ENCODE measurements at regions not wholly inside any gene's neighbourhood (a gene's known extent, or its start where the extent isn't known, plus 50 kb on each side); places are given as distances from the start of the nearest gene placed in this dataset.

DNA sequence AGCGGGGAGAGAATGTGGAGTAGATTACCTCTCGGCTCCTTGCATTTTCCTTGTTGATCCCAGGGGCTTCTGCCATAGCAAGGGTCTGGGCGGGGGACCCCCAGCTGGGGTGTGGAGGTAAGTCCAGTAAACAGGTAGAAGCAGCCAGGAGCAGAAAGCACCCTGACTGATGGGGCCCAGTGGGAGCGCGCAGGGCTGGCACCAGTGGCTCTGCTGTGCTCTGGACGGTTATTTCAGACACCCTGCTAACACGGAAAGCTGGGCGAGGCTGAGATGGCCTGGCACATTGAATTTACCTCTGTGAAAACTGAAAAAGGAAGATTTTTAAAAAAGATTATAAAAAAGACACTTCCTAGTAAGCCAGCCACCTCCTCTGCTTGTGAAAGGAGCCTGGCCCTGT is 88.4 kb upstream of the CALM2 start:
- H3K36me3 ChIP-seq (ENCODE audit: control insufficient read depth, insufficient read depth, low read length), result no peaks in the 10 kb centered on the region
- BruUV-seq (replicated peaks), result no TSS peak
- no peak overlapping the region for H3K4me3 ChIP-seq (ENCODE audit: insufficient read depth, low read depth, low read length)
- H4K91ac ChIP-seq (ENCODE audit: insufficient read depth, low read depth, low read length), result no peak overlapping the region
- no peak for DNase-seq
- no peak overlapping the region for H3K4ac ChIP-seq (ENCODE audit: low read depth, low read length)
- no peak overlapping the region for H2BK5ac ChIP-seq (ENCODE audit: low read depth, low read length, poor library complexity, severe bottlenecking)
- POLR2A ChIA-PET (ENCODE audit: unreplicated experiment), result no interaction called here
- no peak overlapping the region for H3K56ac ChIP-seq (ENCODE audit: extremely low read depth, insufficient read depth, low read length)
- no peaks in the 10 kb centered on the region for H3K27me3 ChIP-seq (ENCODE audit: control insufficient read depth, insufficient read depth, low read length)
- H4K5ac ChIP-seq (ENCODE audit: low read depth, low read length), result no peak overlapping the region
- peaks cover 0 to 8% of the 10 kb centered on the region in 2 experiments; a peak in 2 of 4 replicates for H3K79me1 ChIP-seq (ENCODE audit: low read depth in 1 of 2, low read length in 2 of 2)
- H2BK15ac ChIP-seq (ENCODE audit: low read depth, low read length), result no peak overlapping the region
- no peak overlapping the region for H2AK5ac ChIP-seq (ENCODE audit: low read depth, low read length)
- H3K9me1 ChIP-seq (ENCODE audit: insufficient read depth, low read length), result peaks cover 10% of the 10 kb centered on the region; the same call in 1 of the 2 replicates
- H3K4me2 ChIP-seq (ENCODE audit: low read depth, low read length), result no peak overlapping the region
- in situ Hi-C loops (cut with MboI; ENCODE audit: low sequenced_read_pairs), result no loop called here
- no peaks in the 10 kb centered on the region for H4K20me1 ChIP-seq (ENCODE audit: insufficient read depth, low read length)
- TF ChIP-seq MAZ (IDR thresholded peaks at IDR 0.05; ENCODE audit: borderline replicate concordance, low read depth, low read length) (no peak), NFE2L2 (IDR thresholded peaks at IDR 0.05; ENCODE audit: low read depth, low read length) (no peak), CHD1 (IDR thresholded peaks at IDR 0.05; ENCODE audit: low read depth, low read length) (no peak), CEBPB (IDR thresholded peaks at IDR 0.05; ENCODE audit: low read depth, low read length) (no peak)
- TF ChIP-seq, protein P1, sequence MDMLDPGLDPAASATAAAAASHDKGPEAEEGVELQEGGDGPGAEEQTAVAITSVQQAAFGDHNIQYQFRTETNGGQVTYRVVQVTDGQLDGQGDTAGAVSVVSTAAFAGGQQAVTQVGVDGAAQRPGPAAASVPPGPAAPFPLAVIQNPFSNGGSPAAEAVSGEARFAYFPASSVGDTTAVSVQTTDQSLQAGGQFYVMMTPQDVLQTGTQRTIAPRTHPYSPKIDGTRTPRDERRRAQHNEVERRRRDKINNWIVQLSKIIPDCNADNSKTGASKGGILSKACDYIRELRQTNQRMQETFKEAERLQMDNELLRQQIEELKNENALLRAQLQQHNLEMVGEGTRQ (IDR thresholded peaks at IDR 0.05; ENCODE audit: low read depth, low read length), result no peak
- CTCF ChIA-PET, result interaction anchor here (0.8 kb wide), 1 partner anchor 55 kb away, joined by 4 read pairs; no protein-coding TSS in a partner anchor
- peaks cover 4% of the 10 kb centered on the region for H3K4me1 ChIP-seq (ENCODE audit: control insufficient read depth, insufficient read depth, low read length)
- no peak overlapping the region for H4K8ac ChIP-seq (ENCODE audit: low read depth in 2 of 2, low read length in 2 of 2)
- H3K18ac ChIP-seq (ENCODE audit: low read depth, low read length), result no peak overlapping the region
- no peak overlapping the region for H2BK20ac ChIP-seq (ENCODE audit: low read depth, low read length)
- intact Hi-C loops (cut with micrococcal nuclease), result no loop called here
- H3K9me3 ChIP-seq (ENCODE audit: control insufficient read depth, insufficient read depth, low read length), result no peaks in the 10 kb centered on the region
- no peak overlapping the region for H2AK9ac ChIP-seq (replicated peaks; ENCODE audit: low read depth, low read length, poor library complexity)
- no peak overlapping the region for H3K27ac ChIP-seq (ENCODE audit: insufficient read depth, low read length)
- no peak overlapping the region for H3K23ac ChIP-seq (ENCODE audit: low read depth, low read length)
- no peak overlapping the region for H2BK120ac ChIP-seq (ENCODE audit: low read depth, low read length)
- WGBS, 2 experiments (ENCODE audit: extremely low coverage in 2 of 2, insufficient read length in 1 of 2), result 100% methylated on average over 2 of the region's 8 CpGs; no CpG with 5 or more reads in 1 of the 2 experiments
- dilution Hi-C loops (cut with HindIII; ENCODE audit: low sequenced_read_pairs, unreplicated experiment), result no loop called here
- H2AFZ ChIP-seq (replicated peaks; ENCODE audit: low read length, poor library complexity), result peak overlapping the region; percentile 2
- ATAC-seq (ENCODE audit: low read depth), result no peak
- no peak overlapping the region for H3K14ac ChIP-seq (replicated peaks; ENCODE audit: low read depth, low read length)
- H3K9ac ChIP-seq (ENCODE audit: low read depth, low read length), result no peak overlapping the region

Measured in IMR-90 (cell line).